Fibroblast of upper back skin (primary cell): ENCODE measurements at regions not wholly inside any gene's neighbourhood (a gene's known extent, or its start where the extent isn't known, plus 50 kb on each side); places are given as distances from the start of the nearest gene placed in this dataset.

Experiments
- DNase-seq: peaks from one replicate; pipeline ENCODE4 v3.0.0-alpha.2; 2013

DNA sequence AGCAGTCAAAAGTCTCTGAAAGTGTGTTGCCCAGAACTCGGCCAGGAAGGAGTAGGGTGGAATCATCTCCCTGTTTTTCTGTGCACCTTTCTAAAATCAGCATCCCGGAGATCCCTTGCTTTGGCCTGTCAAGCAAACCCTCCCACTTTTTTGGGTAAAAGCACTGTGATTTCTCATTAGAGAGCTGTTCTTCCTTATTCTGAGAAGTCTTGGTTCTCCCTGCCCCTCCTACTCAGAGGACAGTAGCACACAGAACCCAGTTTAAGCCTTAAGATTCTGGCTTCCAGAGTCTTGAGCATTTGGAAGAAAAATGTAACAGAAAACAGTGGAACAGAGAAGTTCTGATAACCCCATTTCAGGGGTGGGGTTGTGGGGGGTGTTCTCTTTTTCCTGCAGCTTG lies 52.6 kb upstream of the KATNAL1 start:
- no peak for DNase-seq

- no peak for DNase-seq
These were observed 53.2 kb upstream of the KATNAL1 start for GRCh38 chr13:30360586-30360985.

- DNase-seq, result no peak
These were observed 54.8 kb upstream of the KATNAL1 start for GRCh38 chr13:30362005-30362788.

GRCh38 chr13:30362869-30363268 lies 55.5 kb upstream of the KATNAL1 start:
- no peak for DNase-seq

DNA sequence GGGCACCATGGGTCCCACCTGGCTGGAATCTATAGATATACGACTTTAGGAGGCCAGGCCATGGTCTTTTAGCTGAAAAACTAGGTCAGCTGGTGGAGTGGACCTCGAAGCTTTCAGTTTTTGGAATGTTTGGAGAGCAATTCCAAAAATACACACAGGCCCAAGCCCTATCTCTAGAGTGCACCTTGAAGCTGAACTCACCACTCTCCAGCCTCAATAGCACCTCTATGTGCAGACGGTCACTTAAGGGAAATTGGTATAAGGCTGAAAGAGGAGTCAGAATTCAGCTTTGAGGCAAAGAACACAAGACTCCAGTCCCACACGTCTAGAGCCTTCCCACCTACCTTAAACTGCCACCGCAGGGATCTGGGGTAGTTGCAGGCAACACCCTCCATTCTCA lies 56.4 kb upstream of the KATNAL1 start:
- no peak for DNase-seq

DNA sequence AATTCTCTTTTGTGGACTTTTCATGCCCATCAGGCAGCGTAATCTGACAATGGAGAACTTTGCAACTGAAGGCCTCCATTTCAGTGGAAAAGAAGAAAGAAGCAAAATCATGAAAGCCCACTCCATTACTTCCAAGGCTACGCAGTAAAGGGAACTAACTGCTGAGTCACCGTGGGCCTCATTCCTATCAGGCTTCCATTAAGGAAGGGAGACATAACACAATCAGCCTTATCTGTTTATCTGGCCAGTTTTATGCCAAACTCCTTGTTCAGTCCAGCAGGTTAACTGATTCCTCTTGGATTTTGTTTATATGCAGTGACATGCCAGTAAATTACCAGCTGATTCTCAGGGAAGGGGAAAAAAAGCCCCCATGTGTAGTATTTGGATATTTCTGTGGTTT lies 56.8 kb upstream of the KATNAL1 start:
- DNase-seq, result peak; percentile 27

DNA sequence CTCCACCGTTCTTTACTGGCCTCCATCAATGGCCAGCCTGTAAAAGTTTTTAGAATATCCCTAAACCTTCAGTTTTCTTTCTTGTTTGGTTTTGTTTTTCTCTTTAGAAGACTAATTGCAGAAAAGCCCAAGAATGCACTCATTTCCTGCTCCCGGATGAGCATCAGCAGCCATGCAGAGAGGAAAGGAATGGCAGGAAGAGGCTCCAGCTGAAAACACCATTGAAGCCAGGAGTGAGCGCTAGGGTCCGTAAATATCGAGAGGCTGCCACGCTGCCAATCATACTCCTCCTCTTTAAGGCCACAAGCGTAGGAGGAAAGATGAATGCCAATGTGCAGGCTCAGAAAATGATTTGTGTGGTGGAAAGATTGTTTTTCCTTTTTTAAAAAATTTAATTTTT lies 57.4 kb upstream of the UBE2L5 start:
- DNase-seq, result peak; percentile 29

DNA sequence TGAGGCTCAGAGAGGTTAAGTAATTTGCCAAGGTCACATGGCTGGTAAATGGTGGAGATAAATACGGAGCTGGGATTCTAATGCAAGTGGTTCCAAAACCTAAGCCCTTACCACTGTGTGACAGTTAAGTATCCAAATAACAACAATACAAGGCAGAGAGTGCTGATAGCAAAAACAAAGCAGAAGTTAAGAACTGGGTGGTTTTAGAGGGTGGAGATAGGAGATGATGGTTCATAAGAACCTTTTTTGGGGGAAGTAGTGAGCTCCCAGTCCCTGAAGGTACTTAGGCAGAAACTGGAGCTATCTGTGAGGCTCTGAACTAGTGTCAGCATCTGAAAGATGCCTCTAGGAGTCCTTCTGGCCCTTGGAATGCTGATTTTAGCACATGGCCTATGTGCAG lies 56.2 kb upstream of the UBE2L5 start:
- no peak for DNase-seq

GRCh38 chr13:30367296-30367695 lies 55.0 kb upstream of the UBE2L5 start:
- no peak for DNase-seq

- DNase-seq, result no peak
These were observed 52.1 kb upstream of the UBE2L5 start for GRCh38 chr13:30370146-30370545.

DNA sequence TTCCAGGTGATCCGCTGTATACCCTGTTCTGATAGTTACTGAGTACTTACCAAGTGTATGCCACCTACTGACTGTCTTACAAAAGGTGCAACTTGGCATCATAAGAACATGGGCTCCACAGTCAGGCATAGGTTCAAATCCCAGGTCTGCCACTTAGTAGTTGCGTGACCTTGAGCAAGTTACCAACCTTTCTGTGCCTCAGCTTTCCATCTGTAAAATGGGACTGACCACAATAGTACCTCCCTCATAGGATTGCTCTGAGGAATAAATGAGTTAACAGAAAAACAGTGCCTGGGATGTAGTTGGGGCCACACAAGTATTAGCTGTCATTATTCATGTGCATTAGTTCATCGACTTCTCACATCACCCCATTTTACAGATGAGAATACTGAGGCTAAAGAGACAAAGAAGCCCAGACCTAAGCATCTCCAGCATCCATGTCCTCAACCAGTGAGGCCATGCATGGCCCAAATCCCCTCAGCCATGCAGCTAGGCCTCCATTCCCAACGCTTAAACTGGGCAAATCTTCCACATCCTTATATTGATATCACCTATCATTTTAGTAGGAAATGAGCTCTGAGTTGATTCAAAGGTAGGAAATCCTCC lies 51.3 kb upstream of the UBE2L5 start:
- no peak for DNase-seq

DNA sequence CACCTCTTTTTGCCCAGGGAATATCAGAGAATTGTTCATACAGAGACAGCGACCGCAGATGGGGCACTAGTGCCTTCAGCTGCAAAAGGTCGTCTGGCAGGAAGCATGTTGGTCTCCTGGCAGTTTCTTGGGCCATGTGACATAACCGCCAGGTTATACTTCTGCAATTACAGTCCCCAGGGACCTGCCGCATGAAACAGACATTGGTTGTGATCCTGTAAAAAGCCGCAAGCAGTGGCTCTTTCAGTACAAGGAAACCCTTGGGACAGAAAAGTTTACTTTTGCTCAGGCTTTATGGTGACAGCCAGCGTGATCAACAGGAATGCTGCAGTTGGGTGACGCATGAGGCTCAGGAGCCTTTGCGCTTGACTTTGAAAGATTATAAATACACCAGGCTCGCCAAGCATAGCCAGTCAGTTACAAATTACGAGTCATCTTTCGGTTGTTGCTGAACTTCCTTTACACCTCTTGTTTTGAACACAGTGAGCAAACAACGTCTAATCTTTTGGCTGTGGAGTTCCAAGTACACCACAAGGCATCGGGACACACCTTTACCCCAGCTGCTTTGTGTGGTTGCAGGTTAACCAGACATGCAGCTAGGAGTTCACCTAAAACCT lies 50.5 kb upstream of the UBE2L5 start:
- peak; percentile 48 for DNase-seq
